HG03108 (cell line): ENCODE measurements at regions not wholly inside any gene's neighbourhood (a gene's known extent, or its start where the extent isn't known, plus 50 kb on each side); places are given as distances from the start of the nearest gene placed in this dataset.
"Not testable (repeated sequence)": the region's sequence is repeated elsewhere in the genome, so short reads cannot be mapped to it uniquely, and the experiment has no call there.

Source experiments
- ATAC-seq: cut with Tn5 transposase; IDR thresholded peaks from one replicate; pipeline ENCODE4 v1.9.1; 2021; ENCODE audit warnings: moderate library complexity; ENCODE audit not compliant: unreplicated experiment

- ATAC-seq = no peak
Measured at GRCh38 chr10:124324856-124325632, 93.7 kb downstream of the OAT start.

GRCh38 chr10:124324451-124324850 is 94.3 kb downstream of the OAT start:
- ATAC-seq = no peak

GRCh38 chr10:124323806-124324205 is 94.9 kb downstream of the OAT start:
- ATAC-seq = no peak

- ATAC-seq = no peak
Measured at GRCh38 chr10:124323111-124323725, 95.5 kb downstream of the OAT start.

GRCh38 chr10:124322191-124322980 is 96.3 kb downstream of the OAT start:
- ATAC-seq = no peak

GRCh38 chr10:124321433-124322089 is 97.2 kb downstream of the OAT start:
- no peak for ATAC-seq

GRCh38 chr10:124320778-124321432 is 97.8 kb downstream of the OAT start:
- no peak for ATAC-seq

- no peak for ATAC-seq
Measured at GRCh38 chr10:124319926-124320391, 98.8 kb downstream of the OAT start.

GRCh38 chr10:124319520-124319919 is 99.2 kb downstream of the OAT start:
- ATAC-seq = not testable (repeated sequence)

GRCh38 chr10:124318811-124319210 is 99.9 kb downstream of the OAT start:
- no peak for ATAC-seq

GRCh38 chr10:124318076-124318475 is 100.6 kb downstream of the OAT start:
- no peak for ATAC-seq

- ATAC-seq = no peak
Measured at GRCh38 chr10:124316326-124316725, 102.4 kb downstream of the OAT start.

- no peak for ATAC-seq
Measured at GRCh38 chr10:124315591-124316270, 103.0 kb downstream of the OAT start.

GRCh38 chr10:124313374-124313773 is 105.3 kb downstream of the OAT start:
- no peak for ATAC-seq

- no peak for ATAC-seq
Measured at GRCh38 chr10:124308811-124309210, 109.9 kb downstream of the OAT start.

- no peak for ATAC-seq
Measured at GRCh38 chr10:124308056-124308645, 110.6 kb downstream of the OAT start.

- ATAC-seq = no peak
Measured at GRCh38 chr10:124307591-124307990, 111.1 kb downstream of the OAT start.

GRCh38 chr10:124306922-124307371 is 111.8 kb downstream of the OAT start:
- no peak for ATAC-seq

GRCh38 chr10:124306520-124306919 is 112.2 kb downstream of the OAT start:
- no peak for ATAC-seq

GRCh38 chr10:124305984-124306383 is 112.7 kb downstream of the OAT start:
- ATAC-seq = no peak
